ENCODE measurements at regions not wholly inside any gene's neighbourhood (a gene's known extent, or its start where the extent isn't known, plus 50 kb on each side); places are given as distances from the start of the nearest gene placed in this dataset.
"Not testable (repeated sequence)": the region's sequence is repeated elsewhere in the genome, so short reads cannot be mapped to it uniquely, and the experiment has no call there.

- DNase-seq (ENCODE audit: insufficient read length, low spot score) (no peak), FAIRE-seq (no peak)
- TF ChIP-seq POLR2A (IDR thresholded peaks at IDR 0.05; ENCODE audit: low read depth, low read length) (no peak), POU2F2 (IDR thresholded peaks at IDR 0.05; ENCODE audit: low read depth, low read length) (no peak), SPI1 (IDR thresholded peaks at IDR 0.05; ENCODE audit: low read depth, low read length) (no peak), TAF1 (IDR thresholded peaks at IDR 0.05; ENCODE audit: low read depth, low read length) (no peak), PAX5 (IDR thresholded peaks at IDR 0.05; ENCODE audit: insufficient read depth, low read length, severe bottlenecking) (no peak)
Observed at GRCh38 chr5:118310401-118310800, 677.9 kb downstream of the DTWD2 start.

DNA sequence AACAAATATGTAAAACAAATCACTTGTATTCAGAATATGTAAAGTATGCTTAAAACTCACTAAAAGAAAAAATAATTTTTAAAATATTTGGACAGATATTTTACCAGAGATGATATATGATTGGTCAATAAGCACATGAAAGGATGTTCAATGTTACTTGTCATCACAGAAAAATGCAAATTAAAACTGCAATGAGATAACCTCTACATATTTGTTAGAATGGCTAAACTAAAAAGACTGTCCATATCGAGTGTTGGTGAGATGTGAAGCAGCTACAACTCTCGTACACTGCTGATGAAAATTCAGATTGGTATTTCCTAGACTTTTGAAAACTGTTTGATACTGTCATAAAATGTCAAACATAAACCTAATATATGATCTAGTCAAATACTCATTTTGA lies 685.1 kb downstream of the DTWD2 start:
- no peak for TF ChIP-seq POLR2A (IDR thresholded peaks at IDR 0.05; ENCODE audit: low read depth, low read length)
- FAIRE-seq, result no peak

DNA sequence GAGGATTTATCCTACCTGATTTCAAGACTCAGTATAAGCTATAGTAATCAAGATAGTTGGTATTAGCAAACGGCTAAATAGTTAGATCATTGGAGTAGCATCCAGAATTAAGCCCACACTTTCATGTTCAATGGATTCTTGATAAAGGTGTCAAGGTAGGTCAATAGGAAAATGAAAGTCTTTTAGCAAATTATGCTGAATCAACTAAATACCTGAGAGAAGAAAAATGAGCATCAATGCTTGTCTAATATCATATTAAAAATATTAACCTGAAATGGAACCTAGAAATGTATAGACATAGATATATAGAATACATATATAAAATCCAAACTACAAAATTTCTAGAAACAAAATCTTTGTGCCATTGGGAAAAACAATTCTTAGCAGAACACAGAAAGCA lies 685.6 kb downstream of the DTWD2 start:
- TF ChIP-seq POLR2A (IDR thresholded peaks at IDR 0.05; ENCODE audit: low read depth, low read length), result no peak
- no peak for TF ChIP-seq TAF1 (IDR thresholded peaks at IDR 0.05; ENCODE audit: low read depth, low read length)
- TF ChIP-seq SPI1 (IDR thresholded peaks at IDR 0.05; ENCODE audit: low read depth, low read length), result no peak
- TF ChIP-seq POLR2AphosphoS5 (IDR thresholded peaks at IDR 0.05; ENCODE audit: low read depth, low read length), result no peak
- TF ChIP-seq POU2F2 (IDR thresholded peaks at IDR 0.05; ENCODE audit: low read depth, low read length), result no peak
- TF ChIP-seq PAX5 (IDR thresholded peaks at IDR 0.05; ENCODE audit: insufficient read depth, low read length, severe bottlenecking), result no peak
- FAIRE-seq (no peak), DNase-seq (ENCODE audit: insufficient read length, low spot score) (no peak)

More for the DNA sequence above, 685.1 kb downstream of the DTWD2 start:
- DNase-seq (ENCODE audit: insufficient read length, low spot score), result no peak

DNA sequence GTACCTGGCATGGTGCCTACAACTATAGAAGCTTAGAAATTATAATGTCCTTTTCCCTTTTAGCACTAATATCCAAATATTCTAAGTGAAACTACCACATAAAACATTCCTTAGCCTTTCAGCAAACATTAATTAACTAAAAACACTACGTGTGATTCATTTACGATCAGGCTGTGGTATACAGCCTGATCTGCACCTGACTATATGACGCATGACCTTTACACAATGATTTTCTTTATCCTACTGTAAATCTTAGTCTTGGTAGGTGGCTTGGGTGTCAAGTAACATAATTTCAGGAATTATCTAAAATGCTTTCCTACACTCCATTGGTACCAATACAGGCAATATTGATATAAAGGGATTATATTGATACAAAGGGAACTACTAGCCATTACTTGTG lies 686.7 kb downstream of the DTWD2 start:
- FAIRE-seq (no peak), DNase-seq (ENCODE audit: insufficient read length, low spot score) (no peak)
- no peak for TF ChIP-seq POLR2A (IDR thresholded peaks at IDR 0.05; ENCODE audit: low read depth, low read length)
- TF ChIP-seq POU2F2 (IDR thresholded peaks at IDR 0.05; ENCODE audit: low read depth, low read length), result no peak
- no peak for TF ChIP-seq PAX5 (IDR thresholded peaks at IDR 0.05; ENCODE audit: insufficient read depth, low read length, severe bottlenecking)
- TF ChIP-seq POLR2AphosphoS5 (IDR thresholded peaks at IDR 0.05; ENCODE audit: low read depth, low read length), result no peak
- TF ChIP-seq SPI1 (IDR thresholded peaks at IDR 0.05; ENCODE audit: low read depth, low read length), result no peak
- TF ChIP-seq TAF1 (IDR thresholded peaks at IDR 0.05; ENCODE audit: low read depth, low read length), result no peak

GRCh38 chr5:118295045-118295444 lies 693.3 kb downstream of the DTWD2 start:
- FAIRE-seq, result no peak
- no peak for TF ChIP-seq POLR2A (IDR thresholded peaks at IDR 0.05; ENCODE audit: low read depth, low read length)
- no peak for TF ChIP-seq TAF1 (IDR thresholded peaks at IDR 0.05; ENCODE audit: low read depth, low read length)
- no peak for TF ChIP-seq SPI1 (IDR thresholded peaks at IDR 0.05; ENCODE audit: low read depth, low read length)
- DNase-seq (ENCODE audit: insufficient read length, low spot score), result no peak

DNA sequence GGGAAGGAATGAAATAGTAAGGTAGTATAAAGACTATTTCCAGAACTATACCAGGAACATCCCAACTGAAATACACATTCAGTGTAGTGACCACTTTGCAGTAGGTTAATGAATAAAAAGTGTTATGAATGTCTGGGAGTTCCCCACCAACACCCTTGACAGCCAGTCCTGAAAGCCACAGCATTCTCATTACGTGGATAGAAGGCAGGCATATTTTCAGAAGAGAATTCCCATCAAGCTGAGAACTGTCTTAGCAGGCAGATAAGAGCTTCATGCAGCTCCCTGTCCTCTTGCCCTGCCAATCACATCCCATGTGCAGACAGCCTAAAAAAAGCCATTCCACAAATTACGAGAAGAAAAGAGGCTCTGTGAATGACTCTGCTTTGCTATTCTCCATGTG lies 695.0 kb downstream of the DTWD2 start:
- no peak for TF ChIP-seq POLR2AphosphoS5 (IDR thresholded peaks at IDR 0.05; ENCODE audit: low read depth, low read length)
- FAIRE-seq, result no peak
- no peak for DNase-seq (ENCODE audit: insufficient read length, low spot score)

DNA sequence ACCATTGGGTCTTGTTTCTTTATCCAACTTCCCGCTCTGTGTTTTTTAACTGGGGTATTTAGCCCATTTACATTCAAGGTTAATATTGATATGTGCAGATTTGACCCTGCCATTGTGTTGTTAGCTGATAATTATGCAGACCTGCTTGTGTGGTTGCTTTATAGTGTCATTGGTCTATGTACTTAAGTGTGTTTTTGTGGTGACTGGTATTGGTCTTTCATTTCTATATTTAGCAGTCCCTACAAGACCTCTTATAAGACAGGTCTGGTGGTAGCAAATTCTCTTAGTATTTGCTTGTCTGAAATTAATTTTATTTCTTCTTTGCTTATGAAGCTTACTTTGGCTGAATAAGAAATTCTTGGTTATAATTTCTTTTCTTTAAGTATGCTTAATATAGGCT lies 698.1 kb downstream of the DTWD2 start:
- TF ChIP-seq TAF1 (IDR thresholded peaks at IDR 0.05; ENCODE audit: low read depth, low read length), result no peak
- TF ChIP-seq POLR2AphosphoS5 (IDR thresholded peaks at IDR 0.05; ENCODE audit: low read depth, low read length), result no peak
- no peak for TF ChIP-seq POU2F2 (IDR thresholded peaks at IDR 0.05; ENCODE audit: low read depth, low read length)
- FAIRE-seq (no peak), DNase-seq (ENCODE audit: insufficient read length, low spot score) (no peak)

DNA sequence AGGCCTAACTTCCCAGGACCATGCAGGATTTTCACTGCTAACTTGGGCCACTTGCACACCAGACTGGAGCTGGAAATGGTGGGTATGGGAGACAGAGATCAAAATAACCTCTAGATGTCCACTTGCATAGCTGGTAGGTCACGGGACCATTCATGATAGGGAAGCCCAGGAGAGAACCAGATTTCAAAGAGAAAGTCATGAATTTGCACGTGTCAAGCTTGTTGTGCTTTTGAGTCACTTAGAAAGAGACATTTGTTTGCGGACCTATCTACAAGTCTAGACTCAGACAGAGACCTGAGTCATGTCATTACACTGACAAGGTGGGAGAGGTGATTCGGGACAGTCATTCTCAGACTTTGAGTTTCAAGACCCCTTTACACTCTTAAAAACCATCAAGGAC lies 704.1 kb downstream of the DTWD2 start:
- FAIRE-seq; DNase-seq (ENCODE audit: insufficient read length, low spot score): not testable (repeated sequence)

- FAIRE-seq; DNase-seq (ENCODE audit: insufficient read length, low spot score): not testable (repeated sequence)
Observed at GRCh38 chr5:118282480-118283038, 705.8 kb downstream of the DTWD2 start.

- TF ChIP-seq PAX5 (IDR thresholded peaks at IDR 0.05; ENCODE audit: insufficient read depth, low read length, severe bottlenecking) (no peak), TAF1 (IDR thresholded peaks at IDR 0.05; ENCODE audit: low read depth, low read length) (no peak), SPI1 (IDR thresholded peaks at IDR 0.05; ENCODE audit: low read depth, low read length) (no peak), POLR2A (IDR thresholded peaks at IDR 0.05; ENCODE audit: low read depth, low read length) (no peak), POU2F2 (IDR thresholded peaks at IDR 0.05; ENCODE audit: low read depth, low read length) (no peak), POLR2AphosphoS5 (IDR thresholded peaks at IDR 0.05; ENCODE audit: low read depth, low read length) (no peak)
- FAIRE-seq (no peak), DNase-seq (ENCODE audit: insufficient read length, low spot score) (no peak)
Observed at GRCh38 chr5:118279540-118280294, 708.6 kb downstream of the DTWD2 start.

- DNase-seq (ENCODE audit: insufficient read length, low spot score) (no peak), FAIRE-seq (no peak)
- TF ChIP-seq POLR2A (IDR thresholded peaks at IDR 0.05; ENCODE audit: low read depth, low read length), result no peak
- no peak for TF ChIP-seq PAX5 (IDR thresholded peaks at IDR 0.05; ENCODE audit: insufficient read depth, low read length, severe bottlenecking)
- no peak for TF ChIP-seq TAF1 (IDR thresholded peaks at IDR 0.05; ENCODE audit: low read depth, low read length)
Observed at GRCh38 chr5:118270526-118270925, 717.8 kb downstream of the DTWD2 start.
